ENCODE measurements at regions not wholly inside any gene's neighbourhood (a gene's known extent, or its start where the extent isn't known, plus 50 kb on each side); places are given as distances from the start of the nearest gene placed in this dataset.

DNA sequence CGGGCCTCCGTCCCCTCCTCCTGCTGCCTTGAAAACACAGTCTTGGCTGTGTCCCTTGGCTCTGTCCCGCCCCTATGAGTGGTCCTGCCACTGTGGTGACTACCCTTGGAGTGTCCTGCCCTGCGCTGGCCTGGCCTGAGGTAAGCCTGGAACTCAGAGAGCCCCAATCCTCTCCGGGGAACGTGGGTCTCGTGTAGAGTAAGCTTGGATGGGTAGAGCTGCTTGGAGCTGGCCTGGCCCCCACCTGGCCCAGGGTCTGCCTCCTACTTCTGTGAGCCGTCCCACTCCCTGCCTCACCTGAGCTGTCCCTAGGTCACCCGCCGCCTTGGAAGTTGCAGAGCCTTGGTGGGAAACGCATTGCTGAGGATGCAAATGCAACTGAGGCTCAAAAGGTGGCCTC is 347.1 kb downstream of the CTTN start:
- no peaks in the 10 kb centered on the region for H3K27me3 ChIP-seq (ENCODE audit: control insufficient read depth, insufficient read depth, low read length)

DNA sequence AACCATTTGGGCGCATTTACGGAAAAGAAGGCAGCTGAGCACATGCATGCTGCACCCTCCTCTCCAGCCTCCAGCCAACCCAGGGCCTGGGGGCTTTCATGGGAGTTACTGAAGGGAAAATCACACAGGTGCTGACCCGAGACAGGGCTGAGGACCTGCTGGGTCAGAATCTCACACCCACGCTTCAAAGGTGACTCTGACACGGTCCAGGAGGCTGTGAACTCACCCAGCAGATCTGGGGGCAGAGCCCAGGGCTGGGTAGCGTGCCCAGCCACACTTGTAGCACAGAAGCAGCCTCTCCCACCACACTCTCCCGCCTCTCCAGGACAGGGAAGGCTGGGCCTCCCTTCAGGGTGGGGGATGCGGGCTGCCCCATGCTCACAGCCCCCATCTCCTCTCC is 347.6 kb downstream of the CTTN start:
- no peaks in the 10 kb centered on the region for H3K27me3 ChIP-seq (ENCODE audit: control insufficient read depth, insufficient read depth, low read length)

More for the DNA sequence above, 347.1 kb downstream of the CTTN start:
- Histone ChIP-seq H3K27ac (ENCODE audit: low read depth, low read length) (no peak overlapping the region), H3K9ac (ENCODE audit: low read depth, low read length) (no peak overlapping the region), H3K4me3 (ENCODE audit: low read depth, low read length) (no peak overlapping the region), H3K9me3 (ENCODE audit: control insufficient read depth, insufficient read depth, low read length) (peaks cover 6% of the 10 kb centered on the region), H3K4me1 (ENCODE audit: control insufficient read depth, insufficient read depth, low read length) (peaks cover 17% of the 10 kb centered on the region), H3K36me3 (ENCODE audit: control insufficient read depth, insufficient read depth, low read length) (no peaks in the 10 kb centered on the region)

DNA sequence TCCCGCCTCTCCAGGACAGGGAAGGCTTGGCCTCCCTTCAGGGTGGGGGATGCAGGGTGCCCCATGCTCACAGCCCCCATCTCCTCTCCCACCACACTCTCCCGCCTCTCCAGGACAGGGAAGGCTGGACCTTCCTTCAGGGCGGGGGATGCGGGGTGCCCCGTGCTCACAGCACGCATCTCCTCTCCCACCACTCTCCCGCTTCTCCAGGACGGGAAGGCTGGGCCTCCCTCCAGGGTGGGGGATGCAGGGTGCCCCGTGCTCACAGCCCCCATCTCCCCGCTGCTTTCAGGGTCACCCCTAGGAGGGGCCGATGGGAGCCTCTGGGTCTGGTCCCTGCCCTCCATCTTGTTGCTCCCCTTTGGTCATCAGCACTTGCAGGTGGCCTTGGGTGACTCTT is 348.0 kb downstream of the CTTN start:
- H3K4me1 ChIP-seq (ENCODE audit: control insufficient read depth, insufficient read depth, low read length) = peaks cover 17% of the 10 kb centered on the region
- no peak overlapping the region for H3K9ac ChIP-seq (ENCODE audit: low read depth, low read length)
- H3K4me3 ChIP-seq (ENCODE audit: low read depth, low read length) = no peak overlapping the region
- H3K9me3 ChIP-seq (ENCODE audit: control insufficient read depth, insufficient read depth, low read length) = peaks cover 14% of the 10 kb centered on the region
- H3K27me3 ChIP-seq (ENCODE audit: control insufficient read depth, insufficient read depth, low read length) = no peaks in the 10 kb centered on the region
- H3K36me3 ChIP-seq (ENCODE audit: control insufficient read depth, insufficient read depth, low read length) = no peaks in the 10 kb centered on the region
- no peak overlapping the region for H3K27ac ChIP-seq (ENCODE audit: low read depth, low read length)

More for the DNA sequence above, 347.6 kb downstream of the CTTN start:
- no peak overlapping the region for H3K4me3 ChIP-seq (ENCODE audit: low read depth, low read length)
- H3K4me1 ChIP-seq (ENCODE audit: control insufficient read depth, insufficient read depth, low read length) = peaks cover 17% of the 10 kb centered on the region
- H3K9ac ChIP-seq (ENCODE audit: low read depth, low read length) = no peak overlapping the region
- no peak overlapping the region for H3K27ac ChIP-seq (ENCODE audit: low read depth, low read length)
- H3K36me3 ChIP-seq (ENCODE audit: control insufficient read depth, insufficient read depth, low read length) = no peaks in the 10 kb centered on the region
- peaks cover 10% of the 10 kb centered on the region for H3K9me3 ChIP-seq (ENCODE audit: control insufficient read depth, insufficient read depth, low read length)

DNA sequence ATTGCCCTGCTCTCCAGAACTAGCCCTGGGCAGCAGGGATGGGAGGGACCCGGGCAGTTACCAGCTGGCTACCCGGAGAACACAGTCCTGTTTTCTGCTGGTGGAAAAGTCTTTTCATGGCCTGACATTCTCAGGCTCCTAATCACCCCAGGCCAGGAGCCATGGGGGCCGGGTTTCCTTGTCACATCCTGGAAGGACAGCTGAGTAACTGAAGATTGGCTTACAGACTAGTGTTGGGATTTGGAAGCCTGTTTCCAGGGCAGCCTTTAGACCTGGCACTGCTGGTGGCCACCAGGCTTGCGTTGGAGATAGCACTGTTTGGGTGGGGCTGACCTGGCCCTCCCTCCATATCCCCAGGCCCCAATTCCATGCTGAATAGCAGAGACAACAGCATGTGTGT is 349.0 kb downstream of the CTTN start:
- H3K36me3 ChIP-seq (ENCODE audit: control insufficient read depth, insufficient read depth, low read length) = no peaks in the 10 kb centered on the region
- no peak overlapping the region for H3K27ac ChIP-seq (ENCODE audit: low read depth, low read length)
- H3K9ac ChIP-seq (ENCODE audit: low read depth, low read length) = no peak overlapping the region
- H3K9me3 ChIP-seq (ENCODE audit: control insufficient read depth, insufficient read depth, low read length) = peaks cover 19% of the 10 kb centered on the region
- H3K27me3 ChIP-seq (ENCODE audit: control insufficient read depth, insufficient read depth, low read length) = no peaks in the 10 kb centered on the region
- H3K4me3 ChIP-seq (ENCODE audit: low read depth, low read length) = no peak overlapping the region
- peaks cover 12% of the 10 kb centered on the region for H3K4me1 ChIP-seq (ENCODE audit: control insufficient read depth, insufficient read depth, low read length)

DNA sequence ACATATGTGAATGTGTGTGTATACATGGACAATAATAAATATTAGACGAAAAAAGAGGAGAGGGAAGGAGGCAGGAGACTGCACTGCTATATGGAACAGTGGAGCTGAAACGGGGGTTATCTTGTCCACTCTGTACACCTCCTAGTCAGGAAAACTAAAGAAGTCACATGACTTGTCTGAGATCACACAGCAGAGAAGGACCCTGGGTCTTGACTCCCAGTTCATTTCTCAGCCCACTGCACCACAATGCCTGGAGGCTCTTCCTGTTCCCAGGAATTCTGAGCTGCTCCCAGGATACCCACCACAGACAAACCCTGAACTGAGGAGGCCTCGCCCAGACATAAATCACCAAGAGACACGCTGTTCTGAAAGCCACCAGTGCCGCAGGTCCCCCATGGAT is 349.6 kb downstream of the CTTN start:
- H3K36me3 ChIP-seq (ENCODE audit: control insufficient read depth, insufficient read depth, low read length) = no peaks in the 10 kb centered on the region
- no peak overlapping the region for H3K4me3 ChIP-seq (ENCODE audit: low read depth, low read length)
- H3K27me3 ChIP-seq (ENCODE audit: control insufficient read depth, insufficient read depth, low read length) = no peaks in the 10 kb centered on the region
- peaks cover 6% of the 10 kb centered on the region for H3K4me1 ChIP-seq (ENCODE audit: control insufficient read depth, insufficient read depth, low read length)
- H3K9me3 ChIP-seq (ENCODE audit: control insufficient read depth, insufficient read depth, low read length) = peaks cover 19% of the 10 kb centered on the region
- H3K27ac ChIP-seq (ENCODE audit: low read depth, low read length) = no peak overlapping the region
- H3K9ac ChIP-seq (ENCODE audit: low read depth, low read length) = no peak overlapping the region

DNA sequence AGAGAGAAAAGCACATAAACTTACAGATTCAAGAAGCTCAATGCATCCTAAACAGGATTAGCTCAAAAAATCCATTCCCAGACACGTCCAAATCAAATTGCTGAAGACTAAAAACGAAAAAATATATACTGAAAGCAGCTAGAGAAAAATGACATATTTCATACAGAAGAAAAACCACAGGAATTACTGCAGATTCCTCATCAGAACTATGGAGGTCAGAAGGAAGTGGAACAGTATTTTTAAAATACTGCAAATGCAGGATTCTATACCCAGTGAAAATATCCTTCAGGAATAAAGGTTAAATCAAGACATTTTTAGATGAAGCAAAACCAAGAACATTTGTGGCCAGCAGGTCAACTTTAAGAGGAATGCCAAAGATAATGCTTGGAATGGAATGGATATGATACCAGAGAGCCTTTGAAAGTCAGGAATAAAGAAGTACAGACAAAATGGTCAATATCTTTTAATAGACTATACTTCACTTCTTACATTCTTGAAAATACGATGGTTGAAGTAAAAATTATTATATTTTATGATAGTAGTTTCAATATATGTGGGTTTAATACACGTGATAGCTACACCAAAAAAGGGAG is 352.9 kb downstream of the CTTN start:
- no peak overlapping the region for H3K9ac ChIP-seq (ENCODE audit: low read depth, low read length)
- H3K27me3 ChIP-seq (ENCODE audit: control insufficient read depth, insufficient read depth, low read length) = no peaks in the 10 kb centered on the region
- H3K4me1 ChIP-seq (ENCODE audit: control insufficient read depth, insufficient read depth, low read length) = peaks cover 5% of the 10 kb centered on the region
- peaks cover 19% of the 10 kb centered on the region for H3K9me3 ChIP-seq (ENCODE audit: control insufficient read depth, insufficient read depth, low read length)
- no peak overlapping the region for H3K4me3 ChIP-seq (ENCODE audit: low read depth, low read length)
- H3K27ac ChIP-seq (ENCODE audit: low read depth, low read length) = no peak overlapping the region
- no peaks in the 10 kb centered on the region for H3K36me3 ChIP-seq (ENCODE audit: control insufficient read depth, insufficient read depth, low read length)

DNA sequence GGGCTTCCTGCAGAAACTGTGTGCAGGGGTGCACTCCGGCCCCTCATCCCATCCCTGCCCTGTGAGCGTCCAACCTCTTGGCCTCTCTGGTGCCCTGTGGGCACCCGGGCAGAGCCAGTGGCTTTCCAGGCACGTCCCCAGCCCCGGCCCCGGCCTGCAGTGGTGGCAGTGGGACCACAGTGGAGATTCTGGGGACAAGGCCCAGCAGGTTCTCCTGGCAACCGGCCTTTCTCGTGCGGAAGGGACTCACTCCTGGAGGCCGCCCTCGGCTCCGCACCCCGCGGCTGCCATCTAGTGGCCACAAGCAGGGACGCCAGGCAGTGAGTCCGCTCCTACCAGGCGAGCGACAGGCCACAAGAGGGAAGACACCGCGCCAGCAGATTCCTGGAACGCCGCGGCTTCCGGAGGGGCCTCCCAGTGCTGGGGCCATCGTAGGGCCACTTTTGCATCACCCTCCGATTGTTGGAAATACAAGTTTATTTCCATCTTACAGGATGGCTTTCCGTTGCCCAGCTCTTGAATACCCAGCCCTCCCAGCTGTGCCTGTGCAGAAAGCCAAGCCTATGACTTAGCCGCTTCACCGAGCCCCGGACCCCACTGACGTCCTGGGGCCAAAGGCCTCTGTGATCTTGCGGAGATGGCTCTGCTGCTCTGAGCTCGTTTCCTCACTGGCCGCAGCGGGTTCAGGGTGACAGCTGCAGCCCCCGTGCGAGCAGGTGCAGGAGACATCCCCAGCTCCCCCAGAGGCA is 357.3 kb downstream of the CTTN start:
- Histone ChIP-seq H3K9me3 (ENCODE audit: control insufficient read depth, insufficient read depth, low read length) (peaks cover 12% of the 10 kb centered on the region), H3K4me1 (ENCODE audit: control insufficient read depth, insufficient read depth, low read length) (peaks cover 5% of the 10 kb centered on the region), H3K9ac (ENCODE audit: low read depth, low read length) (no peak overlapping the region), H3K27me3 (ENCODE audit: control insufficient read depth, insufficient read depth, low read length) (no peaks in the 10 kb centered on the region), H3K36me3 (ENCODE audit: control insufficient read depth, insufficient read depth, low read length) (no peaks in the 10 kb centered on the region), H3K27ac (ENCODE audit: low read depth, low read length) (no peak overlapping the region), H3K4me3 (ENCODE audit: low read depth, low read length) (no peak overlapping the region)

DNA sequence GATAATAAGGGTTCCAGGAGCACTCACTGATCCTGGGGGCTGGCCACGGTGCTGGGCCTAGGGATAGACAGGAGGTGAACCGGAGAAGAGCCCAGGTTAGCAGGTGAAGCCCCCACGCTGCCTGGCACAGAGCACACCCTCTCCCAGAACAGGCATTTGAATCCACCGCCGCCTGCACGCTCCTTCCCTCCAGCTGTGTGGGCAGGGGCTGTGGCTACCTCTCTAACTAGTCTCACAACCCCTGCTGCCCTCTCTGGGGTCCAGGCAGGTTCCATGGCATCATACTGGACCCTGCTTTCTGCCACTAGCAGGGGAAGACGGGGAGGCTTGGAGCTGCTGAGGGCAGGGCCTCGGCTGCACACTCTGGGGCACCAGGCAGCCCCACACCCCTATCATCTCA is 358.0 kb downstream of the CTTN start:
- peaks cover 4% of the 10 kb centered on the region for H3K9me3 ChIP-seq (ENCODE audit: control insufficient read depth, insufficient read depth, low read length)
- no peak overlapping the region for H3K27ac ChIP-seq (ENCODE audit: low read depth, low read length)
- H3K4me3 ChIP-seq (ENCODE audit: low read depth, low read length) = no peak overlapping the region
- H3K36me3 ChIP-seq (ENCODE audit: control insufficient read depth, insufficient read depth, low read length) = no peaks in the 10 kb centered on the region
- H3K4me1 ChIP-seq (ENCODE audit: control insufficient read depth, insufficient read depth, low read length) = peaks cover 5% of the 10 kb centered on the region
- no peak overlapping the region for H3K9ac ChIP-seq (ENCODE audit: low read depth, low read length)
- no peaks in the 10 kb centered on the region for H3K27me3 ChIP-seq (ENCODE audit: control insufficient read depth, insufficient read depth, low read length)

DNA sequence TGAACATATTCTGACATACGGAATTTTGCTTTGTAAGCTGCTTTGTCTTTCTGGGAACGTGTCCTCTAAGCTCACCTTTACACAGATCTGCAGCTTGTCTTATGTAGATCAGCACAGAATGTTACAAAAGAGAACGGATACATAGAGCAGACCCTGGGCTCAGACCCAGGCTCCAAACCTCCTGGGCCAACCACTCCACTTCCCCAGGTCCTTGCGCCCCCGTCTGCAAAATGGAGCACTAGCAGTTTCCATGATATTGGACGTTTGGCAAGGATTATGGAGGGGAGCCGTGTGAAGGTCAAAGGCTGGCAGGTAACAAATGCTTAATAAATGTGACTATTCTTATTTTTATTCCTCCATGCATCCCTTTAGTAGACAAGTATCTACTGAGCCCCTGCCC is 358.4 kb downstream of the CTTN start:
- Histone ChIP-seq H3K9me3 (ENCODE audit: control insufficient read depth, insufficient read depth, low read length) (peaks cover under 1% of the 10 kb centered on the region; the same call in 1 of the 2 replicates), H3K36me3 (ENCODE audit: control insufficient read depth, insufficient read depth, low read length) (no peaks in the 10 kb centered on the region), H3K4me3 (ENCODE audit: low read depth, low read length) (no peak overlapping the region), H3K27ac (ENCODE audit: low read depth, low read length) (no peak overlapping the region), H3K27me3 (ENCODE audit: control insufficient read depth, insufficient read depth, low read length) (no peaks in the 10 kb centered on the region), H3K9ac (ENCODE audit: low read depth, low read length) (no peak overlapping the region), H3K4me1 (ENCODE audit: control insufficient read depth, insufficient read depth, low read length) (peaks cover 5% of the 10 kb centered on the region)

DNA sequence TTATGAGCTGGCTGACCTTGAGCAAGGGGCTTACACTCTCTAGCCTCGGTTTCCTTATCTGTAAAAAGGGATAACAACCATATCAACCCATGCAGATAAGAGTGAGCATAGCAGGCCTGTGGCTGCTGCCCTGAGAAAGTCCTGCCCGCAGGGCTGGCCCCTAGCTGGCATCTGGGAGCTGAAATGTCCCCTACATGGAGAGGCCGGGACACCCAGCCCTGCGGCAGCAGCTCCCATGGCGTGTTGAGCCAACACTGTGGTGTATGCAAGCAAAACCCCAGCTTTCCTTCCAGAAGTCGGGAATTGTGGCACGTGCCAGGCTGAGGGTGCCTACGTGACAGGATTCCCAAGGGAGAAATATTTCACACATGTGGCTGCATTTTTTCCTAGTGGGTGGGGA is 358.9 kb downstream of the CTTN start:
- no peaks in the 10 kb centered on the region for H3K9me3 ChIP-seq (ENCODE audit: control insufficient read depth, insufficient read depth, low read length)
- peaks cover 5% of the 10 kb centered on the region for H3K4me1 ChIP-seq (ENCODE audit: control insufficient read depth, insufficient read depth, low read length)
- H3K36me3 ChIP-seq (ENCODE audit: control insufficient read depth, insufficient read depth, low read length) = no peaks in the 10 kb centered on the region
- H3K27ac ChIP-seq (ENCODE audit: low read depth, low read length) = no peak overlapping the region
- H3K27me3 ChIP-seq (ENCODE audit: control insufficient read depth, insufficient read depth, low read length) = no peaks in the 10 kb centered on the region
- no peak overlapping the region for H3K9ac ChIP-seq (ENCODE audit: low read depth, low read length)
- H3K4me3 ChIP-seq (ENCODE audit: low read depth, low read length) = no peak overlapping the region

DNA sequence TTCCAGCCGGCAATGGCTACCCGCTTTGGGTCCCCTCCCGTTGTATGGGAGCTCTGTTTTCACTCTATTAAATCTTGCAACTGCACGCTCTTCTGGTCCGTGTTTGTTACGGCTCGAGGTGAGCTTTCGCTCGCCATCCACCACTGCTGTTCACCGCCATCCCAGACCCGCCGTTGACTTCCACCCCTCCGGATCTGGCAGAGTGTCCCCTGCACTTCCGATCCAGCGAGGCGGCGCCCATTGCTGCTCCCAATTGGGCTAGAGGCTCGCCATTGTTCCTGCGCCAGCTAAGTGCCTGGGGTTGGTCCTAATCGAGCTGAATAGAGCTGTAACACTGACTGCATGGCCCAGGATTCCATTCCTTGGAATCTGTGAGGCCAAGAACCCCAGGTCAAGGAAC is 359.9 kb downstream of the CTTN start:
- no peak overlapping the region for H3K27ac ChIP-seq (ENCODE audit: low read depth, low read length)
- H3K9me3 ChIP-seq (ENCODE audit: control insufficient read depth, insufficient read depth, low read length) = no peaks in the 10 kb centered on the region
- H3K27me3 ChIP-seq (ENCODE audit: control insufficient read depth, insufficient read depth, low read length) = no peaks in the 10 kb centered on the region
- H3K4me1 ChIP-seq (ENCODE audit: control insufficient read depth, insufficient read depth, low read length) = peaks cover 5% of the 10 kb centered on the region
- no peak overlapping the region for H3K9ac ChIP-seq (ENCODE audit: low read depth, low read length)
- H3K4me3 ChIP-seq (ENCODE audit: low read depth, low read length) = no peak overlapping the region
- no peaks in the 10 kb centered on the region for H3K36me3 ChIP-seq (ENCODE audit: control insufficient read depth, insufficient read depth, low read length)
